ENCODE measurements at regions not wholly inside any gene's neighbourhood (a gene's known extent, or its start where the extent isn't known, plus 50 kb on each side); places are given as distances from the start of the nearest gene placed in this dataset.

GRCh38 chr16:64094181-64094965 is 1027.5 kb downstream of the CDH11 start:
- no peak for DNase-seq (ENCODE audit: low spot score)
- no peak overlapping the region for H3K4me3 ChIP-seq
- no peak for TF ChIP-seq CTCF (IDR thresholded peaks at IDR 0.05)
- H3K27ac ChIP-seq, result no peak overlapping the region

GRCh38 chr16:64092271-64092670 is 1029.6 kb downstream of the CDH11 start:
- Histone ChIP-seq H3K4me3 (no peak overlapping the region), H3K27ac (no peak overlapping the region)
- TF ChIP-seq CTCF (IDR thresholded peaks at IDR 0.05), result no peak
- DNase-seq (ENCODE audit: low spot score), result no peak

GRCh38 chr16:64090327-64090726 is 1031.5 kb downstream of the CDH11 start:
- no peak overlapping the region for H3K4me3 ChIP-seq
- H3K27ac ChIP-seq, result no peak overlapping the region
- DNase-seq (ENCODE audit: low spot score), result no peak
- no peak for TF ChIP-seq CTCF (IDR thresholded peaks at IDR 0.05)

GRCh38 chr16:64089697-64090096 is 1032.2 kb downstream of the CDH11 start:
- no peak for TF ChIP-seq CTCF (IDR thresholded peaks at IDR 0.05)
- DNase-seq (ENCODE audit: low spot score), result no peak
- no peak overlapping the region for H3K4me3 ChIP-seq
- H3K27ac ChIP-seq, result no peak overlapping the region

- no peak for DNase-seq (ENCODE audit: low spot score)
- Histone ChIP-seq H3K4me3 (no peak overlapping the region), H3K27ac (no peak overlapping the region)
- no peak for TF ChIP-seq CTCF (IDR thresholded peaks at IDR 0.05)
Measured at GRCh38 chr16:64088838-64089237, 1033.0 kb downstream of the CDH11 start.

GRCh38 chr16:64085296-64085695 is 1036.6 kb downstream of the CDH11 start:
- no peak for DNase-seq (ENCODE audit: low spot score)
- H3K4me3 ChIP-seq, result no peak overlapping the region
- no peak overlapping the region for H3K27ac ChIP-seq
- no peak for TF ChIP-seq CTCF (IDR thresholded peaks at IDR 0.05)

- Histone ChIP-seq H3K27ac (no peak overlapping the region), H3K4me3 (no peak overlapping the region)
- TF ChIP-seq CTCF (IDR thresholded peaks at IDR 0.05), result no peak
- DNase-seq (ENCODE audit: low spot score), result no peak
Measured at GRCh38 chr16:64084706-64085105, 1037.2 kb downstream of the CDH11 start.
